ENCODE measurements at regions not wholly inside any gene's neighbourhood (a gene's known extent, or its start where the extent isn't known, plus 50 kb on each side); places are given as distances from the start of the nearest gene placed in this dataset.

DNA sequence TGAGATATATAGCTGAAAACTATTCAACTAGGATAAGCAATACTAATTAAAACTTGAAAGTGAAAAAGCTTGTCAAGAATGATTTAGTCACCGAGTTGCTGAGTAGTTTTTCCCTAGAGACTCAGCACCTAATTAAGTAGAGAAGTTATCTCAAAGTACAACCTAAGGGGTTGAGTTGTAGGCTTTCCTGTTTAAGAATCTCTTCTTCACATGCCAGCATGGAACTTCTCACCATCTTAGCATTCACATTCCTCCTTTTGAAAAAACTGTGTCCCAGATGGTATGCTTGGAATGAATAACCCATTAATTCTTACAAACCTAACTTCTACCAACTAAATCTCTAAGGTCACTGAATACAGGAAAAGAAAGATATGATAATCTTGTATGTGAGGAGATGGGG is 303.3 kb upstream of the ZC3H12C start:
- CTCF ChIA-PET: interaction anchor here (0.8 kb wide), 1 partner anchor 75 kb away, joined by 3 read pairs; no protein-coding TSS in a partner anchor
- SMC1A ChIA-PET (ENCODE audit: uncharacterized antibody, unreplicated experiment): interaction anchor here (1.0 to 1.6 kb wide), 2 partner anchors 9 to 11 kb away, joined by 3 to 4 read pairs; no protein-coding TSS in a partner anchor
- POLR2A ChIA-PET: no interaction called here
- Histone ChIP-seq H3K4me3 (no peak overlapping the region), H3K79me2 (ENCODE audit: control insufficient read depth, insufficient read depth, low read length) (no peaks in the 10 kb centered on the region), H3K36me3 (ENCODE audit: control insufficient read depth in 2 of 2, insufficient read depth in 2 of 2, low read length in 1 of 2) (no peaks in the 10 kb centered on the region), H2AFZ (ENCODE audit: control insufficient read depth, low read depth, low read length) (no peak overlapping the region), H3K27ac (ENCODE audit: control insufficient read depth, insufficient read depth) (no peak overlapping the region), H3K9me3 (replicated peaks; ENCODE audit: control insufficient read depth, insufficient read depth, low read length) (no peaks in the 10 kb centered on the region), H3K4me2 (ENCODE audit: control insufficient read depth, insufficient read depth) (no peak overlapping the region), H3K27me3 (replicated peaks in 1 of 2; ENCODE audit: control insufficient read depth in 2 of 2, insufficient read depth in 2 of 2, low read length in 1 of 2) (0 out of 4 replicates have a peak, but pooled peaks cover 0 to 2% of the 10 kb centered on the region in 2 experiments), H3K9ac (ENCODE audit: control insufficient read depth, insufficient read depth, low read length) (no peak overlapping the region), H4K20me1 (ENCODE audit: control insufficient read depth, insufficient read depth) (no peaks in the 10 kb centered on the region), H3K4me1 (ENCODE audit: control insufficient read depth, insufficient read depth, low read length) (no peaks in the 10 kb centered on the region)
- RAD21 ChIA-PET (ENCODE audit: unreplicated experiment): no interaction called here
- no peak for FAIRE-seq
- no peak for DNase-seq (ENCODE audit: low read depth, low spot score)
- TF ChIP-seq USF1 (IDR thresholded peaks at IDR 0.05; ENCODE audit: borderline replicate concordance, extremely low read length, insufficient read depth, low read depth, low read length) (no peak), ZBTB33 (IDR thresholded peaks at IDR 0.05) (no peak), ESRRA (IDR thresholded peaks at IDR 0.05; ENCODE audit: low read length) (no peak), SMAD1 (IDR thresholded peaks at IDR 0.05; ENCODE audit: low read depth, partially characterized antibody) (no peak), CREM (IDR thresholded peaks at IDR 0.05; ENCODE audit: low read depth) (no peak)
- TF ChIP-seq, protein P1, sequence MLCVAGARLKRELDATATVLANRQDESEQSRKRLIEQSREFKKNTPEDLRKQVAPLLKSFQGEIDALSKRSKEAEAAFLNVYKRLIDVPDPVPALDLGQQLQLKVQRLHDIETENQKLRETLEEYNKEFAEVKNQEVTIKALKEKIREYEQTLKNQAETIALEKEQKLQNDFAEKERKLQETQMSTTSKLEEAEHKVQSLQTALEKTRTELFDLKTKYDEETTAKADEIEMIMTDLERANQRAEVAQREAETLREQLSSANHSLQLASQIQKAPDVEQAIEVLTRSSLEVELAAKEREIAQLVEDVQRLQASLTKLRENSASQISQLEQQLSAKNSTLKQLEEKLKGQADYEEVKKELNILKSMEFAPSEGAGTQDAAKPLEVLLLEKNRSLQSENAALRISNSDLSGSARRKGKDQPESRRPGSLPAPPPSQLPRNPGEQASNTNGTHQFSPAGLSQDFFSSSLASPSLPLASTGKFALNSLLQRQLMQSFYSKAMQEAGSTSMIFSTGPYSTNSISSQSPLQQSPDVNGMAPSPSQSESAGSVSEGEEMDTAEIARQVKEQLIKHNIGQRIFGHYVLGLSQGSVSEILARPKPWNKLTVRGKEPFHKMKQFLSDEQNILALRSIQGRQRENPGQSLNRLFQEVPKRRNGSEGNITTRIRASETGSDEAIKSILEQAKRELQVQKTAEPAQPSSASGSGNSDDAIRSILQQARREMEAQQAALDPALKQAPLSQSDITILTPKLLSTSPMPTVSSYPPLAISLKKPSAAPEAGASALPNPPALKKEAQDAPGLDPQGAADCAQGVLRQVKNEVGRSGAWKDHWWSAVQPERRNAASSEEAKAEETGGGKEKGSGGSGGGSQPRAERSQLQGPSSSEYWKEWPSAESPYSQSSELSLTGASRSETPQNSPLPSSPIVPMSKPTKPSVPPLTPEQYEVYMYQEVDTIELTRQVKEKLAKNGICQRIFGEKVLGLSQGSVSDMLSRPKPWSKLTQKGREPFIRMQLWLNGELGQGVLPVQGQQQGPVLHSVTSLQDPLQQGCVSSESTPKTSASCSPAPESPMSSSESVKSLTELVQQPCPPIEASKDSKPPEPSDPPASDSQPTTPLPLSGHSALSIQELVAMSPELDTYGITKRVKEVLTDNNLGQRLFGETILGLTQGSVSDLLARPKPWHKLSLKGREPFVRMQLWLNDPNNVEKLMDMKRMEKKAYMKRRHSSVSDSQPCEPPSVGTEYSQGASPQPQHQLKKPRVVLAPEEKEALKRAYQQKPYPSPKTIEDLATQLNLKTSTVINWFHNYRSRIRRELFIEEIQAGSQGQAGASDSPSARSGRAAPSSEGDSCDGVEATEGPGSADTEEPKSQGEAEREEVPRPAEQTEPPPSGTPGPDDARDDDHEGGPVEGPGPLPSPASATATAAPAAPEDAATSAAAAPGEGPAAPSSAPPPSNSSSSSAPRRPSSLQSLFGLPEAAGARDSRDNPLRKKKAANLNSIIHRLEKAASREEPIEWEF (IDR thresholded peaks at IDR 0.05; ENCODE audit: insufficient replicate concordance, low read depth, low read length): no peak
- 19% methylated on average over 1 of the region's 1 CpG for WGBS (ENCODE audit: insufficient coverage, insufficient replicate concordance, low lambda C conversion rate, missing lambda C conversion rate)
- BruUV-seq (replicated peaks): no TSS peak
- in situ Hi-C loops (cut with MboI) (no loop called here), intact Hi-C loops (cut with micrococcal nuclease; ENCODE audit: unreplicated experiment) (no loop called here)
- ATAC-seq: no peak
